Panc1 (cell line): ENCODE measurements at regions not wholly inside any gene's neighbourhood (a gene's known extent, or its start where the extent isn't known, plus 50 kb on each side); places are given as distances from the start of the nearest gene placed in this dataset.

Experiments used
- ATAC-seq: fragments of 200-7000 bp; cut with Tn5 transposase; 2 replicates; pipeline ENCODE4 v1.9.1; 2020; ENCODE audit warnings: mild to moderate bottlenecking, moderate library complexity
- BruUV-seq: library from RNA; stranded (reverse); fragments of 400-500 nt; replicated peaks from 2 replicates; lab custom pipeline; 2021; lab: Mats Ljungman, UMichigan
- CTCF ChIA-PET: fragments of 300-600 bp; sonication (Branson Sonifier 250); formaldehyde crosslinking; loops from one replicate; lab custom pipeline; 2022; ENCODE audit warnings: antibody characterized with exemption; lab: Charles Lee
- POLR2A ChIA-PET: fragments of 300-600 bp; sonication (Branson Sonifier 250); formaldehyde crosslinking; loops from one replicate; lab custom pipeline; 2022; ENCODE audit warnings: antibody characterized with exemption; lab: Charles Lee
- DNase-seq: peaks from one replicate; pipeline ENCODE4 v3.0.0-alpha.2; 2010; ENCODE audit warnings: low read depth, low spot score
- H3K27ac ChIP-seq: 2 replicates; pipeline ENCODE4 v1.5.1; 2011; ENCODE audit warnings: mild to moderate bottlenecking, low read length, inconsistent platforms
- H3K27me3 ChIP-seq: fragments of 200-500 bp; sonication (Bioruptor generic); 2 replicates; pipeline ENCODE4 v1.6.0; 2014; ENCODE audit warnings: low read length, inconsistent platforms; ENCODE audit not compliant: control insufficient read depth, insufficient read depth
- H3K36me3 ChIP-seq: fragments of 200-500 bp; sonication (Bioruptor generic); 2 replicates; pipeline ENCODE4 v1.5.1; 2014; ENCODE audit warnings: inconsistent platforms, mild to moderate bottlenecking, low read length, moderate library complexity; ENCODE audit not compliant: control insufficient read depth, insufficient read depth
- H3K4me1 ChIP-seq: 2 replicates; pipeline ENCODE4 v1.5.1; 2011; ENCODE audit warnings: inconsistent platforms, mild to moderate bottlenecking, low read length, moderate library complexity; ENCODE audit not compliant: control insufficient read depth, insufficient read depth
- H3K4me3 ChIP-seq, 2 experiments: 2 replicates each; pipeline ENCODE4 v1.5.1; 2011 to 2012; ENCODE audit warnings: low read depth in 2 of 2, low read length in 2 of 2, mild to moderate bottlenecking in 2 of 2, inconsistent platforms in 1 of 2, moderate library complexity in 1 of 2
- H3K9me3 ChIP-seq: fragments of 200-500 bp; sonication (Bioruptor generic); 2 replicates; pipeline ENCODE4 v1.5.1; 2014; ENCODE audit warnings: low read depth, mild to moderate bottlenecking, inconsistent platforms, low read length, moderate library complexity; ENCODE audit not compliant: control insufficient read depth, insufficient read depth
- POLR2AphosphoS5 ChIP-seq: IDR thresholded peaks from 2 replicates; pipeline ENCODE4 v1.6.1; 2012; ENCODE audit warnings: mild to moderate bottlenecking, low read depth, low read length, moderate library complexity
- REST ChIP-seq, 2 experiments: IDR thresholded peaks; 2 replicates each; pipeline ENCODE4 v1.6.1; 2011 to 2012; ENCODE audit warnings: low read depth in 2 of 2, control low read depth in 1 of 2, low read length in 1 of 2, mild to moderate bottlenecking in 1 of 2, moderate library complexity in 1 of 2; ENCODE audit not compliant: insufficient read depth in 1 of 2
- SIN3A ChIP-seq: IDR thresholded peaks from 2 replicates; pipeline ENCODE4 v1.6.1; 2012; ENCODE audit warnings: low read depth, mild to moderate bottlenecking, low read length, moderate library complexity, borderline replicate concordance; ENCODE audit not compliant: insufficient read depth
- TCF7L2 ChIP-seq: IDR thresholded peaks from 2 replicates; pipeline ENCODE4 v1.6.1; 2011; ENCODE audit warnings: mild to moderate bottlenecking, low read depth, low read length, inconsistent platforms
- in situ Hi-C: cut with HindIII; loops from 2 replicates; pipeline ENCODE4 v1.10.0; 2016; ENCODE audit warnings: low sequenced_read_pairs, low pct_unique_long_range_greater_than_20kb
- intact Hi-C: fragments of 100-400 bp; cut with micrococcal nuclease; formaldehyde crosslinking; loops from one replicate; pipeline ENCODE4 v1.10.0; 2022; ENCODE audit not compliant: unreplicated experiment
- TF ChIP-seq, protein P1 (sequence below): fragments of 450-650 bp; IDR thresholded peaks from 2 replicates; pipeline ENCODE4 v1.5.1; 2017; ENCODE audit warnings: mild to moderate bottlenecking

DNA sequence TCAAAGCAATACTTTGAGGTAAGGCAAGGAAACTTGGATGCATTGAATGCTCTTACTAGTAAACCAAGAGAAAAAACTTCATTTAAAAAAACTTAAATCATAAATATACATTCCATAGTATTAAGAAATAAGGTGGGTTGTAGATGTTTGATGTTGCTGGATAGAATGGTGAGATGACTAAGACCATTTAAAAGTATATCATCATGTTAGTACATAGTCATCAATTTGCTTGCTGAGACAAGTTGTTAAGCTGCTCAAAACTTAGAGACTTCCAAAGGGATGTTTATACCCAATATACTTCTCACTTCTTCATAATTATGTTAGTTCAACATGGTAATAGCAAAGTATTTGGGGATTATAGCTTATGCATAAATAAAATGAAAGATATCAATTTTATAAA is 675.5 kb upstream of the MGAT4C start:
- ChIA-PET POLR2A (no interaction called here), CTCF (no interaction called here)
- TF ChIP-seq POLR2AphosphoS5 (no peak), SIN3A (no peak)
- TF ChIP-seq, protein P1, sequence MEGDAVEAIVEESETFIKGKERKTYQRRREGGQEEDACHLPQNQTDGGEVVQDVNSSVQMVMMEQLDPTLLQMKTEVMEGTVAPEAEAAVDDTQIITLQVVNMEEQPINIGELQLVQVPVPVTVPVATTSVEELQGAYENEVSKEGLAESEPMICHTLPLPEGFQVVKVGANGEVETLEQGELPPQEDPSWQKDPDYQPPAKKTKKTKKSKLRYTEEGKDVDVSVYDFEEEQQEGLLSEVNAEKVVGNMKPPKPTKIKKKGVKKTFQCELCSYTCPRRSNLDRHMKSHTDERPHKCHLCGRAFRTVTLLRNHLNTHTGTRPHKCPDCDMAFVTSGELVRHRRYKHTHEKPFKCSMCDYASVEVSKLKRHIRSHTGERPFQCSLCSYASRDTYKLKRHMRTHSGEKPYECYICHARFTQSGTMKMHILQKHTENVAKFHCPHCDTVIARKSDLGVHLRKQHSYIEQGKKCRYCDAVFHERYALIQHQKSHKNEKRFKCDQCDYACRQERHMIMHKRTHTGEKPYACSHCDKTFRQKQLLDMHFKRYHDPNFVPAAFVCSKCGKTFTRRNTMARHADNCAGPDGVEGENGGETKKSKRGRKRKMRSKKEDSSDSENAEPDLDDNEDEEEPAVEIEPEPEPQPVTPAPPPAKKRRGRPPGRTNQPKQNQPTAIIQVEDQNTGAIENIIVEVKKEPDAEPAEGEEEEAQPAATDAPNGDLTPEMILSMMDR, result no peak
- intact Hi-C loops (no loop called here), in situ Hi-C loops (no loop called here)
- H3K36me3 ChIP-seq, result no peaks in the 10 kb centered on the region
- BruUV-seq, result no TSS peak
- ATAC-seq, result no peak
- H3K27me3 ChIP-seq, result no peaks in the 10 kb centered on the region
- H3K27ac ChIP-seq, result no peak overlapping the region
- H3K9me3 ChIP-seq, result no peaks in the 10 kb centered on the region
- no peak for DNase-seq
- H3K4me1 ChIP-seq, result no peaks in the 10 kb centered on the region
- H3K4me3 ChIP-seq, result no peak overlapping the region

GRCh38 chr12:86929962-86930361 is 673.8 kb upstream of the MGAT4C start:
- ATAC-seq, result no peak
- Histone ChIP-seq H3K27ac (no peak overlapping the region), H3K36me3 (no peaks in the 10 kb centered on the region), H3K9me3 (no peaks in the 10 kb centered on the region), H3K4me3 (no peak overlapping the region), H3K27me3 (no peaks in the 10 kb centered on the region), H3K4me1 (no peaks in the 10 kb centered on the region)
- no peak for DNase-seq
- in situ Hi-C loops (no loop called here), intact Hi-C loops (no loop called here)
- BruUV-seq, result no TSS peak
- ChIA-PET POLR2A (no interaction called here), CTCF (no interaction called here)
- no peak for TF ChIP-seq REST (IDR thresholded peaks at IDR 0.05; ENCODE audit: insufficient read depth in 1 of 2, low read depth in 2 of 2, low read length in 1 of 2)
- no peak for TF ChIP-seq SIN3A
- TF ChIP-seq, protein P1, result no peak
- no peak for TF ChIP-seq POLR2AphosphoS5
- TF ChIP-seq TCF7L2, result no peak
